Endothelial cell of umbilical vein (primary cell): ENCODE measurements at regions not wholly inside any gene's neighbourhood (a gene's known extent, or its start where the extent isn't known, plus 50 kb on each side); places are given as distances from the start of the nearest gene placed in this dataset.

Source experiments
- CTCF ChIP-seq, 2 donors: IDR thresholded peaks; 1 replicate in 1 of 2; 2 replicates in 1 of 2; pipeline ENCODE4 v1.5.1; 2011; ENCODE audit warnings: low read length in 2 of 2, mild to moderate bottlenecking in 2 of 2, moderate library complexity in 2 of 2, control low read depth in 1 of 2, inconsistent platforms in 1 of 2, low read depth in 1 of 2; ENCODE audit not compliant: insufficient read depth in 1 of 2; ENCODE audit errors: extremely low read depth in 1 of 2
- EZH2 ChIP-seq: IDR thresholded peaks from 2 replicates; pipeline ENCODE4 v1.6.1; 2012; ENCODE audit warnings: borderline replicate concordance, low read depth, mild to moderate bottlenecking, moderate library complexity, low read length, inconsistent platforms; ENCODE audit not compliant: severe bottlenecking
- POLR2AphosphoS5 ChIP-seq: IDR thresholded peaks from 2 replicates; pipeline ENCODE4 v1.6.1; 2012; ENCODE audit warnings: low read depth, mild to moderate bottlenecking, control low read depth, low read length, moderate library complexity; ENCODE audit not compliant: insufficient read depth

- TF ChIP-seq EZH2: no peak
- no peak for TF ChIP-seq CTCF (IDR thresholded peaks at IDR 0.05; ENCODE audit: extremely low read depth in 1 of 2, insufficient read depth in 1 of 2, low read depth in 1 of 2, low read length in 2 of 2)
- TF ChIP-seq POLR2AphosphoS5: no peak
Measured at GRCh38 chr10:57627642-57628178, 640.0 kb downstream of the IPMK start.
